HEK293T (cell line): ENCODE measurements at regions not wholly inside any gene's neighbourhood (a gene's known extent, or its start where the extent isn't known, plus 50 kb on each side); places are given as distances from the start of the nearest gene placed in this dataset.

Experiments used
- ARNT ChIP-seq: fragments of 450-650 bp; IDR thresholded peaks from 2 replicates; pipeline ENCODE4 v1.6.1; 2017; ENCODE audit warnings: mild to moderate bottlenecking
- PKNOX1 ChIP-seq: fragments of 450-650 bp; IDR thresholded peaks from 2 replicates; pipeline ENCODE4 v1.6.1; 2016
- ZNF384 ChIP-seq: fragments of 450-650 bp; IDR thresholded peaks from 2 replicates; pipeline ENCODE4 v1.6.1; 2016

GRCh38 chr14:42550310-42550709 lies 943.6 kb downstream of the LRFN5 start:
- TF ChIP-seq ARNT, result no peak
- TF ChIP-seq ZNF384, result no peak
- TF ChIP-seq PKNOX1, result no peak
